Left ventricle myocardium inferior (tissue), 1 donor: ENCODE measurements at regions not wholly inside any gene's neighbourhood (a gene's known extent, or its start where the extent isn't known, plus 50 kb on each side); places are given as distances from the start of the nearest gene placed in this dataset.

Experiments
- DNase-seq: peaks from one replicate; pipeline ENCODE4 v3.0.0-alpha.2; 2020
- H3K27ac ChIP-seq: fragments of 200-600 bp; replicated peaks from 2 replicates; pipeline ENCODE4 v1.8.0; 2021
- H3K27me3 ChIP-seq: fragments of 200-600 bp; 2 replicates; pipeline ENCODE4 v1.8.0; 2021; ENCODE audit warnings: low read depth
- H3K36me3 ChIP-seq: fragments of 200-600 bp; 2 replicates; pipeline ENCODE4 v1.8.0; 2021
- H3K4me1 ChIP-seq: fragments of 200-600 bp; 2 replicates; pipeline ENCODE4 v1.8.0; 2021
- H3K4me3 ChIP-seq: fragments of 200-600 bp; 2 replicates; pipeline ENCODE4 v1.8.0; 2021; ENCODE audit warnings: mild to moderate bottlenecking, moderate library complexity
- H3K9me3 ChIP-seq: fragments of 200-600 bp; replicated peaks from 2 replicates; pipeline ENCODE4 v1.8.0; 2021
- intact Hi-C: fragments of 100-400 bp; cut with micrococcal nuclease; formaldehyde crosslinking; loops from one replicate; pipeline ENCODE4 v1.11.0; 2022
- TF ChIP-seq, protein P1 (sequence below): fragments of 200-600 bp; IDR thresholded peaks from 2 replicates; pipeline ENCODE4 v1.8.0; 2021; ENCODE audit warnings: antibody characterized with exemption, mild to moderate bottlenecking, borderline replicate concordance
- donor health status: DM: no; HTN: yes; CAD: no; lungs with severe emphysema.

DNA sequence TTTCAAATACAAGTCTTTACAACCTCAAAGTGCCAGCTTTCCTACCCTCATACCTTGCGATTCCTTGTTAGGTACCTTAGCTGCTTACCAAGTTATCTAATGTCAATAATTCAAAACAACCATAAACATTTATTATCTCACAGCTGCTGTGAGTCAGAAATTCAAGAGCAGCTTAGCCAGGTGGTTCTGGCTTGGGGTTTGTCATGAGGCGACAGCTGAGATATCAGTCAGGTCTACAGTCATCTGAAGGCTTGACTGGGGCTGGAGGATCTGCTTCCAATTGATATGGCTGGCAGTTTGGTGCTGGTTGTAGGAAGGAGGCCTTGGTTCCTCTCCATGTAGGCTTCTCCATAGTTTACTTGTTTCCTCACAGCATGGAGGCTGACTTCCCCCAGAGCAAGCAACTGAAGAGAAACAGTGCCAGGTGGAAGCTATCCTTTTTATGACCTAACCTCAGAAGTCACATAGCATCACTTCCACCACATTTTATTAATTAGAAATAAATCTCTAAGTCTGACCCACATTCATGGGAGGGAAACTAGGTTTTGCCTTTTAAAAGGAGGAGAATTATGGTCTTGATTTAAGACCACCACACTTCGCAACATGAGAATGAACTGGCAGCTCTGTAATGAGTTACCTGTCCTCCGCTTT, 103.3 kb upstream of the FGGY start:
- no peak overlapping the region for H3K27ac ChIP-seq
- H3K9me3 ChIP-seq = peaks cover 13% of the 10 kb centered on the region
- TF ChIP-seq, protein P1, sequence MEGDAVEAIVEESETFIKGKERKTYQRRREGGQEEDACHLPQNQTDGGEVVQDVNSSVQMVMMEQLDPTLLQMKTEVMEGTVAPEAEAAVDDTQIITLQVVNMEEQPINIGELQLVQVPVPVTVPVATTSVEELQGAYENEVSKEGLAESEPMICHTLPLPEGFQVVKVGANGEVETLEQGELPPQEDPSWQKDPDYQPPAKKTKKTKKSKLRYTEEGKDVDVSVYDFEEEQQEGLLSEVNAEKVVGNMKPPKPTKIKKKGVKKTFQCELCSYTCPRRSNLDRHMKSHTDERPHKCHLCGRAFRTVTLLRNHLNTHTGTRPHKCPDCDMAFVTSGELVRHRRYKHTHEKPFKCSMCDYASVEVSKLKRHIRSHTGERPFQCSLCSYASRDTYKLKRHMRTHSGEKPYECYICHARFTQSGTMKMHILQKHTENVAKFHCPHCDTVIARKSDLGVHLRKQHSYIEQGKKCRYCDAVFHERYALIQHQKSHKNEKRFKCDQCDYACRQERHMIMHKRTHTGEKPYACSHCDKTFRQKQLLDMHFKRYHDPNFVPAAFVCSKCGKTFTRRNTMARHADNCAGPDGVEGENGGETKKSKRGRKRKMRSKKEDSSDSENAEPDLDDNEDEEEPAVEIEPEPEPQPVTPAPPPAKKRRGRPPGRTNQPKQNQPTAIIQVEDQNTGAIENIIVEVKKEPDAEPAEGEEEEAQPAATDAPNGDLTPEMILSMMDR = no peak
- H3K27me3 ChIP-seq = no peaks in the 10 kb centered on the region
- DNase-seq = no peak
- H3K4me3 ChIP-seq = no peak overlapping the region
- intact Hi-C loops = loop anchor here (10.0 kb wide), 1 partner anchor 91 kb away; no protein-coding TSS in a partner anchor
- H3K4me1 ChIP-seq = no peaks in the 10 kb centered on the region
- no peaks in the 10 kb centered on the region for H3K36me3 ChIP-seq

DNA sequence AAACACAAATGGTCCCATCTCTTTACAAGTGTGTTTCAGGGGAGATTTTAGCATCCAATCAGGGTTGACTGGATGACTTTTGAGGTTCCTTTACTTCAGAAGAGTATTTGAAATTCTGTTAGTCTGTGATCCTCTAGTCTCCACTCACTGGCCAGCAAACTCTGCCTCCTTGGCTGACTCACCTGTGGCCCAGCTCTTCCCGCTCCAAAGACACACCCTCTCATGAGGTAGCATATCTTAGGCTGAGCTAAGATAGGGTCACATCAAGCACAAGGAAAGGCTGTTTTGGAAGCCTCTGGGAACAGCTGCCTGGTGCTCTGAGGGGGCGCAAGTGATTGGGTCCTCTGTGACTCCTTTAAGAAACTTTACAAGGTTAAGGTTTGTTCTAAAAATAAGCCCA, 102.3 kb upstream of the FGGY start:
- no peak for DNase-seq
- TF ChIP-seq, protein P1 = no peak
- Histone ChIP-seq H3K27me3 (no peaks in the 10 kb centered on the region), H3K36me3 (no peaks in the 10 kb centered on the region), H3K4me1 (no peaks in the 10 kb centered on the region), H3K27ac (no peak overlapping the region), H3K9me3 (peaks cover 13% of the 10 kb centered on the region), H3K4me3 (no peak overlapping the region)
- intact Hi-C loops = loop anchor here (10.0 kb wide), 1 partner anchor 90 kb away; no protein-coding TSS in a partner anchor

DNA sequence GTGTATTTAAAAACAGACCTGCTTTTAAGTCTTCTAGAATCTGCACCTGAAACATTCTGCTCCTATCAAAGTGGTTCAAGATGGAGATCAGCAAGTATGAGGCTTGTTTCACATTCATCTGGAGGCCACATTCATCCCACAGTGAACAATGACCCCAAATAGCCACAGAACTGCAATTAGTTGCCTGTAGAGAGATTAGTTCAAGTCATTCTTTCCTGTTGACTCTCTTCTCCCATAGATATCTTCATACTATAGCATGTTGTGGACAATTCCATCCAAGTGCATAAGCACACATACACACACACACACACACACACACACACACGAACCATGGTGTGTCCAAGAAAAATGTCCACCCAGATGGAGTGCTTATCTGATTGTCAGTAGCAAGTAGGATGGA, 101.7 kb upstream of the FGGY start:
- Histone ChIP-seq H3K4me1 (no peaks in the 10 kb centered on the region), H3K36me3 (no peaks in the 10 kb centered on the region), H3K27ac (no peak overlapping the region), H3K27me3 (no peaks in the 10 kb centered on the region), H3K4me3 (no peak overlapping the region), H3K9me3 (peaks cover 13% of the 10 kb centered on the region)
- DNase-seq = no peak
- TF ChIP-seq, protein P1 = no peak
- intact Hi-C loops = loop anchor here (10.0 kb wide), 1 partner anchor 90 kb away; no protein-coding TSS in a partner anchor

DNA sequence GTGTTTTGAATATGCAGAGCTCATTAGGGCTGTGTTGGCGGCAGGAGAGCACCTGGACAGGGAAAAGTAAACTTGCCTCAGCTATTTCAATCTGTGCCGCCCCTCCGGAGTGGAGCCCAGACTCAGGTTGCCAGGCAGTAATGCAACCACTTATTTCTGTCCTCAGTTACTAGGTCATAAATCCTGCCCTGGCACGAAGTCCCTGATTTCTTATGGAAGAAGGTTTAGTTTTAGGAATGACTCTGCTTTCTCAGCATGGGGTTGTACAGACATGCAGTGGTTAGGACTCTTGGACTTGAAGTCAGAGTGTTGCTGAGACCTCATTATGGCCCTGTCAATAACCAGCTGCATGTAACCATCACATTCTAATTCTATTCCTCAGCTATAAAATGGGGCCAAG, 98.3 kb upstream of the FGGY start:
- Histone ChIP-seq H3K27ac (no peak overlapping the region), H3K4me3 (no peak overlapping the region), H3K36me3 (no peaks in the 10 kb centered on the region), H3K27me3 (no peaks in the 10 kb centered on the region), H3K4me1 (peaks cover 12% of the 10 kb centered on the region), H3K9me3 (peaks cover 6% of the 10 kb centered on the region)
- no peak for DNase-seq
- intact Hi-C loops = loop anchor here (10.0 kb wide), 1 partner anchor 86 kb away; no protein-coding TSS in a partner anchor
- TF ChIP-seq, protein P1 = no peak

DNA sequence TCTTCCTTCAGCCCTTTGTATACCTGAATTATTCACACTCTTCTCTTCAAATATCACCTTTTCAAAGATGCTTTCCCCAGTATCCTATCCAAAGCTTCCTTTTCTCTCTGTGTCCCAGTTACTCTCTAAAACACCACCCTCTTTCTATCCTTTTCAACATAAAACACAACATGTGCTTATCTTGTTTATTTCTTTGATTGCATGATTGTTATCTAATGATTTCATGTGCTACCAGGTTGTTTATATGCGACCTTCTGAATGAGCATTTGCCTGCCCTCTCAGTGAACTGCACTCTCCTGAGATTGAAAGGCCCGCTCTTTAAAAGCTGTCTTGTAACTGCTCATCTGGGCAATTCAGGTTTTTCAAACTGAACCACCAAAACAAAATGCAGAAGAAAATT, 97.7 kb upstream of the FGGY start:
- TF ChIP-seq, protein P1 = no peak
- intact Hi-C loops = loop anchor here (10.0 kb wide), 1 partner anchor 86 kb away; no protein-coding TSS in a partner anchor

More for the DNA sequence above, 97.7 kb upstream of the FGGY start:
- no peak for DNase-seq
- Histone ChIP-seq H3K27ac (no peak overlapping the region), H3K4me1 (peaks cover 17% of the 10 kb centered on the region), H3K9me3 (peaks cover under 1% of the 10 kb centered on the region), H3K36me3 (no peaks in the 10 kb centered on the region), H3K4me3 (no peak overlapping the region), H3K27me3 (no peaks in the 10 kb centered on the region)
